Heart left ventricle (tissue), 13 donors: ENCODE measurements at regions not wholly inside any gene's neighbourhood (a gene's known extent, or its start where the extent isn't known, plus 50 kb on each side); places are given as distances from the start of the nearest gene placed in this dataset.

Source experiments
- POLR2A ChIP-seq, 2 donors: fragments of 450-650 bp; IDR thresholded peaks; one replicate each; pipeline ENCODE4 v1.6.1; 2017; ENCODE audit warnings: antibody characterized with exemption in 2 of 2, mild to moderate bottlenecking in 2 of 2, moderate library complexity in 2 of 2
- TF ChIP-seq, protein P1 (sequence below), 12 donors: fragments of 200-600 bp; sonication (generic) in 4 of 12; IDR thresholded peaks; one replicate each; pipeline versions ENCODE4 v1.5.0 to v1.8.0; 2018 to 2022; ENCODE audit warnings: antibody characterized with exemption in 12 of 12, mild to moderate bottlenecking in 5 of 12
- donor health status: ischemic (EF 13 %, LVEDD 7.1; RV severe dilation, severe dysfunction).
- donor health status: DM: no; HTN: yes; CAD: no.
- donor health status: DM: no; HTN: no; CAD: no.
- donor health status: ischemic (EF 25% LVEDD 6.9; RV normal size, moderate dysfunction).
- donor health status: ischemic (EF 25% LVEDD 5.7; RV mildly dilated, moderate dysfunction).
- donor health status: ischemic (EF 35%, LVEDD 5.7; RV mildly dilated, moderate dysfunction).
- donor health status: nonischemic (EF 11% LVEDD 7.7; RV severe dilation, severe dysfunction).
- donor health status: DM: yes; HTN: yes; CAD: no.
- donor health status: PGD.
- donor health status: ischemic (EF 29% LVEDD 5.4; RV normal size, mild dysfunction).
- donor health status: nonischemic (EF 23%, LVEDD 6.1; RV moderate dilation, normal function).

GRCh38 chrX:93591398-93591797 is 82.0 kb downstream of the NAP1L3 start:
- TF ChIP-seq, protein P1, sequence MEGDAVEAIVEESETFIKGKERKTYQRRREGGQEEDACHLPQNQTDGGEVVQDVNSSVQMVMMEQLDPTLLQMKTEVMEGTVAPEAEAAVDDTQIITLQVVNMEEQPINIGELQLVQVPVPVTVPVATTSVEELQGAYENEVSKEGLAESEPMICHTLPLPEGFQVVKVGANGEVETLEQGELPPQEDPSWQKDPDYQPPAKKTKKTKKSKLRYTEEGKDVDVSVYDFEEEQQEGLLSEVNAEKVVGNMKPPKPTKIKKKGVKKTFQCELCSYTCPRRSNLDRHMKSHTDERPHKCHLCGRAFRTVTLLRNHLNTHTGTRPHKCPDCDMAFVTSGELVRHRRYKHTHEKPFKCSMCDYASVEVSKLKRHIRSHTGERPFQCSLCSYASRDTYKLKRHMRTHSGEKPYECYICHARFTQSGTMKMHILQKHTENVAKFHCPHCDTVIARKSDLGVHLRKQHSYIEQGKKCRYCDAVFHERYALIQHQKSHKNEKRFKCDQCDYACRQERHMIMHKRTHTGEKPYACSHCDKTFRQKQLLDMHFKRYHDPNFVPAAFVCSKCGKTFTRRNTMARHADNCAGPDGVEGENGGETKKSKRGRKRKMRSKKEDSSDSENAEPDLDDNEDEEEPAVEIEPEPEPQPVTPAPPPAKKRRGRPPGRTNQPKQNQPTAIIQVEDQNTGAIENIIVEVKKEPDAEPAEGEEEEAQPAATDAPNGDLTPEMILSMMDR (IDR thresholded peaks at IDR 0.05) = no peak
- no peak for TF ChIP-seq POLR2A (IDR thresholded peaks at IDR 0.05)
